GM18502 (cell line): ENCODE measurements at regions not wholly inside any gene's neighbourhood (a gene's known extent, or its start where the extent isn't known, plus 50 kb on each side); places are given as distances from the start of the nearest gene placed in this dataset.

ENCODE experiments used
- ATAC-seq: cut with Tn5 transposase; IDR thresholded peaks from one replicate; pipeline ENCODE4 v1.9.1; 2021; ENCODE audit warnings: mild to moderate bottlenecking; ENCODE audit not compliant: unreplicated experiment, poor library complexity

DNA sequence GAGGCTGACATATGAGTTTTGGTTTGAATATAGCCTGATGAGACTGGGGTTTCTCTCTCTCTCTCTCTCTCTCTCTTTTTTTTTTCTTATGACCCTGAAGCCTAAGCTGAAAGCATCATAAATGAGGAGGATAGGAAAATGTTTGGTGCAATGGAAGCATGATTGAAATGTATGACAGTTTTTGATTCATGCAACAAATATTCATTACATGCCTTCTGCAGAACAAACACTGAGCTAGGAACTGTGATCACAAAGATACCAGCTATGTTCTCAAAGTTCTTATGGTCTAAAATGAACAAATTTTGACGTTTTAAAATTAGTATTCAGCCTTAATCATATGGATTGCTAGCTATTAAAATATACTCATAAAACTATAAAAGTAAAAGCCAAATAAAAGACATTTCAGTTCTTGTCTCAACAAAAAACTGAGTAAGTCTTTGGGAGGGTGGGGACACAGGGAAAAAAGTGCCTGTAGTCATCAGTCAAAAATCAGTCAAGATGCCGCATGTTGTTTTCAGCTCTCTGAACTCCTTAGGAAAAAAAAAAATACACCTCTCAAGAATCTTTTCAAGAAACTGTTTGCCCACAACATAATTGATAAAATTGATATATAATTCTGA lies 57.2 kb downstream of the NKX6-1 start:
- no peak for ATAC-seq

DNA sequence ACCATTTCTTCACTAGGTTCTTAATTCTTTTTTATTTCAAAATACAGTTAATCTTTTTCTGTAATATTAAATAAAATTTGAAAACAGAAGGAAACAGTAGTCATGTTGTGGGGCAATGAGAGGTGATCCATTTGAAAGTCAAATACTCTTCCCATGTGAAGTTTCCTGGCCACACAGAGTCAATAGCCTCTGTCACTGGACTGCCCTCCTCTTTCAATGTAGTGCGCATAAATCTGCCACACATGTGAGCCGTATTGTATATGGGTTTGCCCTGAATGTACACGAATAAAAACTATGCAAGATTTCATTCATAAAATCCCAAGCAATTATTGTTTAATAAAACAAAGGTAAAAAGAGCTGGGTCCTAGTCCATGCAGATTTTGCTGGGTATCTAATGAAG lies 59.1 kb downstream of the NKX6-1 start:
- no peak for ATAC-seq

DNA sequence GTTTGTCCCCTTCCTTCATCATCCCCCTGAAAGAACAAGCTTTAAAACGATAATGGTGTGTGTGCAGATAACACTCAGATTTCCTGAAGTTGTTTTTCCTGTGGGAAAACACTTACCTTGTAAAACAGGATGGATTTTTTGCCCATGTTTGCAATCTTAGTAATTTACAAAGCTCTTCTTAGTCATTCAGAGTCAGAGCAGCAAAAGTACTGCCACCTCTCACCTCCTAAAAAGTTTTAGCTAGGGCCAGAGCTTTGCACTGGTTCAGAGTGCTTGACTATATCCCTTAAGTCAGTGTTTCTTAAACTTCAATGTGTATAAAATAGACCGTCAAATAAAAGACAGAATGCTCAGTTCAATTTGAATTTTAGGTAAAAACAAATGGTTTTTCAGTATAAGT lies 62.3 kb downstream of the NKX6-1 start:
- no peak for ATAC-seq

DNA sequence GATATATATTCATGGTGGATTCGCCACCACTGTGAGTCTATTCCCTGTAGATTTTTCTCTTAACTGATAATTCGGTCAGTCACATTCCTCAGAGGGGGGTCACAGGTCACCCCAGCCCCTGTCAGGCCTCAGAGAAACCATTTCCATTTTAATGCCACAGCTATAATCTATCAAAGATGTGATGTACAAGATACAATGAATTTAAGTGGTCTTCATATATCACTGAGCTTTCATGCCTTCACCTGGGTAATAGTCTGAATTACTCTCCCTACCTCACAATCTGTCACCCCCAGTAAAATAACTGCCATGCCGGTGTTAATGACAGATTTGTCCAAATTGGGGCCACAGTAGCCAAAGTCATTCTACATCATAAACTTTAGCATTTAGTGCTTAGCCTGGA lies 64.7 kb downstream of the NKX6-1 start:
- ATAC-seq: no peak

DNA sequence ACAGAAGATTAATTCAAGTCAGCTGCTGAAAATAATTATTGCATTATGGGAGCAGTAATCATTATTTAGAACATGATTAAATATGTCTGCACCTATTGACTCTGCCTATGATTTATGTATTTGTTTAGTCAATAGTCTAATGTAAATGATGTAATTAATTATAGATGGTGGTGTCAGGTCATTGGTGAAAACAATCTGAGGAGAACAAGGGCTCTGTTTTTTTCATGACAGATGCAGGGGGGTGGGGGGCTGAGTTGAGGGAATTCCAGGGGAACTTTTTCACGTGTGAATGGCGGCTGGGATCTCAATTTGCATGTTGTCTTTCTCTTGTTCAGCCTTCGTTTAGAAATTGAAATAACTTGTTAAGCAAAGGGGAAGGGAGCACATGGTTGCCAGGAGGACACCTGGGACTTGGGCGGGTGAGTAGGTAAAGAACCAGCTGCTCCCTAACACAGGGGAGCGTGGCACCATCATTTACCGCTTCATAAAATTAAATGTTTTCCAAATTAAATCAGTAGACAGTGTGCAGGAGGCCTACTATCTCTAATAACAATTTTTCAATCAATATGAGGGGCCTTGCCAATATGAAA lies 65.4 kb downstream of the NKX6-1 start:
- no peak for ATAC-seq

DNA sequence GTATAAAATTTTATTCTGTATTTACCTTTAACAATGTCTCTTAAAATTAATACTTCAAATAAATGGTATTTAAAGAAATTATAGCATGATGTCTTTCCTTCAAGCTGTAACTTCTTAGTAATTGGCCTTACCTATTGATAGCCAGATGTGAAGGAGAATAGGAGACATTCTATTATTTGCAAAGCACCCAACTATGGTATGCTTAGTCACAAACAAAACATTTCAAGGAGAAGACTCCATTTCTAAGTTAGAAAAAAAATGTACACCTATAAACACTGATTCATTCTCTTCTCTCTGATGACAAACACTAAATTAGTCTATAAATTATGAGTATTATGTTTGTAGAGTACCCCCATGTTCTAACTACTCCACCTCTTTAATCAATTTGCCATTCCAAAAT lies 66.4 kb downstream of the NKX6-1 start:
- ATAC-seq: no peak

DNA sequence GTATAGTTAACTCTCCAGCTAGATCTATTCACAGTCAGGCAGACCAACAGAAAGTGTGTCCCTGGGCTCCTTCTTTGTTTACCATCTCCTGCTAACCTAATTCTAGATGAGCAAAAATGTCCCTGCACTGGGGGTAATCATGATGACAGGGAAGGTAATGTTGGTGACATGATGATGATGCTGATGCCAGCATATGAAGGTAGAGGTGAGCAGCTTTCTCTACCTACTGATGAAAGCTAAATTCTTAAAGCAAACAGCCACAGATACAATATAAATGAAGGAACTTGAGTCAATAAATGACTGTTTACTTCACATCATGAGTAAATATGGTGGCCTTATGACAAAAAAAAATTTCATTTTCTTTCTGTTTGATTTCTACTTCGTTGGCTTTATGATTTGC lies 78.5 kb downstream of the NKX6-1 start:
- no peak for ATAC-seq

DNA sequence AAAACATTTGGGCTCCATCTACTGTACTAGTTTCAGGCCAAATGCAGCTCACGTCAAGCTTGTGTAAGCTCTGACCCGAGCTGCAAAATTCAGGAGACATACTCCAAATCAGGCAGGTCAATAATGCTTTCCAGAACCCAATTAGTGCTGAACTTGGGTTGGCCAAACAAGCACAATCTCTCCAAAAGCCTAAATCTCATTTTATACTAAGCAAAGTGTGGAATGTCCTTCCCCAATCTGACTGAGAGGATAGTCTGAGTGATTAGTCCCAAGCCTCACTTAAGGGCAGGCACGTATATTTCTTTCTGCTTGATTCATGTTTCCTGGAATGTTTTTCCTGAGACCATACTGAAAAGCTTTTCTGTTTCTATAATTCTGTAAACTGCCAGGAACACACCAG lies 79.9 kb downstream of the NKX6-1 start:
- ATAC-seq: no peak

DNA sequence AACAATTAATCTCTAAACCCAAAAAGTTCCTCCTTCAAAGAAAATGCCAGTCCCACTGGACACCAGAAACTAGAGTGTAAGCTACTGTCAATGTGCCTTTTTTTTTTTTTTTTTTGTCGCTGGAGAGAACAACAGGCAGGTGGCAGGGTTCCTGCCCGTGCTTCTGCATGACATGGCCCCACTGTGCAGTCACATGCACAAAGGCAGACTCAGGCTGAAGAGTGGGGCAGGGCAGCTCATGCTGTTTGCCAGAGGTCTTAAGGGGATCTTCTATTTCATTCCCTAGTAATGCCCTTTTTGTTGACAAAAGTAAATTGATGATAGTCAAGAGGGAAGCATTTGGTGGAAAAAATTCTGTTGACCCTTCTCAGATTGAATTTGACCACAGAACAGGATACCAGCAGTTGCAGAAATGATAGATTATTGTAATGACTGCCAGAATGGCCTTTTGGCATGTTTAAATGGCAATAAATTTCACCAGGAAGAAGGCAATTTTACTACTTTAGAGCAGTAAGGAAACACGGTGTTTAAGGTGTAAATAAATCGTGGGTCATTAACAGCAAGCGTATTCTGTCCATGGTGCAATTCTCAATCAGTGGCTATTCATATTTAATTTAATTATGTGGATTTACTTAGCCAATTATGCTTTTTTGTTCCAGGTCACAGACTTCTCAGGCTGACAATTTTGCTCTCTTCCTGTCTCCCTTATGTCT lies 80.9 kb downstream of the NKX6-1 start:
- no peak for ATAC-seq

DNA sequence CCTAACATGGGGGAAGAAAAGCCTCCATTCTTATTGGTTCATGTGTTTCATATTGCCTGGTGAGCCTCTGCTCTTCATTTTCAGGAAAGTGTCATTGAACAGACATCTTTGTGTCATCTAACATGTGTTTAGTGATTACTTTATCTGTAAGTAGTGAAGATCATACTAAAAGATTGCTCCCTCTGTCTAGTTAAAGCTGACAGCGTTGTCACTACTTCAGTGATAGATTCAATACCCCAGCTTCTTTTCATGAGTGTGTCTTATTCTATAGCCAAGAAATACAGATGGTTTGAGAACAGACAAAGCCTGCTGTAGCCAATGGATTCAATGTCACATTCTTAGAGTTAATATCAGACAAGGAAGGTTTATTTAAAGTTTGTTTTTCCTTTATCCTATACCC lies 85.1 kb downstream of the NKX6-1 start:
- no peak for ATAC-seq

DNA sequence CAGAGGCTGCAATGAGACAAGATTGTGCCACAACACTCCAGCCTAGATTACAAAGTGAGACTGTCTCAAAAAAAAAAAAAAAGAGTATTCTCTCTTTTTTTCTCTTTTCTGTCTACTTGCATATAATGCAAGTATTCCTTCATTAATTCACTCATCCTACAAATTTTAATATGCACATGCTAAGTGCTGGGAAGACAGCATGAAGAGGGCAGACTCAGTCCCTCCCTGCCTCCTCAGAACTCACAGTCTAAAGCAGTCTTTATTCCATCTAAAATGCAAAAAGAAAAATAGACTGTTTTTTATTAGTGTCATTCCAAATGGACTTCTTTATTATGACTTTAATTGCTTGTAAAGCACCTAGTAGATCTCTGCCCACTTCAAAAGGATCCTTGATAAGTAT lies 85.6 kb downstream of the NKX6-1 start:
- no peak for ATAC-seq

DNA sequence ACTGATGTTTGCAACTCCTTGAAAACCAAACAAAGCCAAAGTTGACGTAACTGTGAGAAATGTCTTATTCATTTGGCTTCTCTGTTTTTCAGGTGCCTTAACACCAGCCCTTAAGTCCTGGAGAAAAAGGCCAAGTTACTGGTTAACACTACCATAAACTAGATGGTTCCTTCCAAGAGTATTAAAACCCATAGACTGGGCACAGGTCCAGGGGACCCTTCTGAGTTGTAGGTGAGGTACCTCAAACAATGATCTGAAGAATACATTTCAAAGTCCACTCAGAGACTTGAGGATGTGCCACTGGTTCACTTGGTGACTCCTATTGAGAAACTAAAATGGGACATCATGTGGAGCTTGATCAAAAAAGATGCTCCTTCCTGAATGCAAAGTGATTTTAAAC lies 87.0 kb downstream of the NKX6-1 start:
- ATAC-seq: no peak

DNA sequence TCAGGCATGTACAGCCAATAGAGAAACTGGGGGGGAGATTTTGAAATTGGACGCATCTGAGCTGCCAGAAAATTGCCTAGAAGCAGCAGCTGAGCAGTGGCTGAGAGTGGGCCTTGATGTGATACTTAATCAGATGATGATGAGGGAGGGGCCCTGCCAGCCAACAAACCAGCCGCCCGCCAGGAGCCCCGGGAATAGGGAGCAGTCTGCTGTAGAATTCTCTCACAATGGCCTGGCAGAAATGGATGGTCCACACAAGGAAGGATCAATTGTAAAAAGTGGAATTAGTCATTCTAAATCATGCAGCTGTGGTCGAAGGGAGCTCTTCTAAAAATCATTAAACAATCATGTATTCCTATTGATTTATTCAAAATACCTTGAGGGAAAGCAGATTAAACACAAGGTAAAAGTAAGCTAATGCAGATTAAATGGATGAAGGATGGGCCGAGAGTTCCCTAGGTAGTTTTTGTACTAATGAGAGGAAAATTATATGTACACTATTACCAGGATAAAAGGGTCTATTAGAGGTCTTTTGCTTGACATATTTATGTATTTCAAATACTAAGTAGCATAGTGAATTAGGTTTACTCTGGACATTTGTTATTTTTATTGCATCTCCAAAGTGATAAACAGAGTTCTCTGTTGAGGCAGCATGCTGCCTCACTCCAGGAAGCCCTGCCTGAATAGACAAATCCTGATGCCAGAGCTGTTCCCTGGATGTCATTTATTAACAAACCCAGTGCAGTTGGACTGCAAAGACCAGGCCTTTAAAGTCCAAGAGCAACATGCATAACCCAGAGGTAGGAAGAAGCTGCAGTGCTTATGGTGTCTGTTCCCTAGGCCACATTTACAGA lies 91.3 kb downstream of the NKX6-1 start:
- no peak for ATAC-seq

DNA sequence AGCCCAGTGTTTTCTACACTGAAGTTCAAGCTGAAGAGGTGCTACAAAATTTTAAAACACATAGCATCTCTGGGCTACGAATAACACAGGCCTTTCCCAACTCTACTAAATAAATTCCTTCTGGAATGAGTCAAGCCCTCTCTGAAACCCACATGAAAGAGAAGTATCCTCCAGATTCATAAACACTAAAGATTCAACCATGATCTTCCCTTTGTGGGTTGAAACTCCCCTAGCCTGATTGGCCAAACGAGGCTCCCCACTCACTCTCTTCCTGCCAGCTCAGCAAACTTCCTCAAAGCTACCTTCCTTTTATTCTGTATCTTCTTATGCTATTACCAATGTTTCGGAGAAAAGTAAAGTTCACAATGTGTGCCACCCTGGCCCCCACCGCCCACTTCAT lies 95.4 kb downstream of the NKX6-1 start:
- ATAC-seq: no peak

DNA sequence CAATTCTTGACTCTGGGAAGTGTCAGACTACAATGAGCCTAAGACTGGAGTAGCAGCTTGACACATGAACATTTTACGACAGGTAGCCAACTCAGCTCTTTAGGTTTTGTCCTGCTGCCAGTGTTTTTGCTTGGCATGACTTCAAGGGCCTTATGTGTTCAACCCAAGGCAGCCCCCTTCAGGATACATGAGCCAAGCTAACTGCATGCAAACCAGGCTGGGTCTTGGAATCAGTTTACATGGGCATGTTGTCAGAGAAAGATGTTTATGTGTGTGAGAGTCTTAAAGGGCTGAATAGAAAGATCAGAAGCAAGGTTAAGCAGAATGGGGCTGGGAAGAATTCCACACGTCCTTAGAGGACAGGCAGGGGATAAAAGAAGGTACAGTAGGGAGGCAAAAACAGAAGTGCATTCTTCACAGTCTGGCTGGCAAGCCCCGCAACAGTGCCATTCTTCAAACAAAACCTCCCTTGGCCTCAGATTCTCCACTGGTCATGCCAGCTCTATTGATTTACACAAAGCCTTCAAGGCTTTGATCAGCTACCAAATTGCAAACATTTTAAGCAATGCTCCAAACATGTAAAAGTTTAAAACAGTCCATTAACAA lies 97.3 kb downstream of the NKX6-1 start:
- no peak for ATAC-seq

DNA sequence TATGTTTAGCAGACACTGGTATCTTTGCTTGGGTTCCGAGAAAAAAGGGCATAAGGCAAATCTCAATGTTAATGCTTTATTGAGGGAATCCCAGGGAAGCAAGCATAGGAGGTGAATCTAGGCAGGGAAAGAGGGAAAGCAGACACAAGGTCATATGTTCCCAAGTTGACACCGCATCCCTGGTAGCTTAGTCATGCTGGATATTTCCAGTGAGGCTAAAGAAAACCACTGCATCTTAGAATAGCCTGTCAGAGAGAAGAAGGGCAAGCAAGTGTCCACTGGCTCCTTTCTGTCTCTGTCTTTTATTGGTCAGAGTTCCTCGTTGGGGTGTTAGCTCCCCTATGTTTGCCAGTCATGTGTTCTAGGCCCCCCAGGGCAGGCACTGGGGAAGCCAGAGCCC lies 104.7 kb downstream of the NKX6-1 start:
- no peak for ATAC-seq

DNA sequence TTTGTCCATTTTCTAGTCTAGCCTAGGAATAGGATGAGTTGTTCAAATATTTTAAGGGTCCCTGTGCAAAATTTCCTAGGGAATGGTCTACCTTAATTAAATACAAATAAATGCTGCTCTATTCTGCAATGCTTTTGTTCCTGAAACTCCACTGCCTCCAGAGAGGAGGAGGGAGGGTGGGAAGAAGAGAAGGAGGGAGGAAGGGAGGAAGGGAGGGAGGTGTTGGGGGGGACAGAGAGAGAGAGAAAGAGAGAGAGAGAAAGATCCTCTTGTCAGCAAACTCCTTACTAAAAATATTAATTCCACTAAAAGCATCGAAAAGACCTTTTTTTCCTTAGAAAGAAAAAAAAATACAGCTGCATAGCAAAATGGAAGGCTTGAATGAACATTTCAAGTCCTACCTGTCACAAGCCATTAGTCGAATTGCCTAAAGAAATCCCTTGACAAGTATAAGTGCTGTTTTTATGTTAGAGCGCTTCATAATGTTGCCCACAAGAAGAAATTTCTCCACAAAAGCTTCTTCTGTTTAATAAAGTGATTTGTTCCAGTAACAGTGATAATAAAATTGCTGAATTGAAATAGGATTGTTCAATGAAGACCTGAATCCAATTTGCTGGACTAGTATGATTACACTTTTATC lies 106.0 kb downstream of the NKX6-1 start:
- no peak for ATAC-seq

DNA sequence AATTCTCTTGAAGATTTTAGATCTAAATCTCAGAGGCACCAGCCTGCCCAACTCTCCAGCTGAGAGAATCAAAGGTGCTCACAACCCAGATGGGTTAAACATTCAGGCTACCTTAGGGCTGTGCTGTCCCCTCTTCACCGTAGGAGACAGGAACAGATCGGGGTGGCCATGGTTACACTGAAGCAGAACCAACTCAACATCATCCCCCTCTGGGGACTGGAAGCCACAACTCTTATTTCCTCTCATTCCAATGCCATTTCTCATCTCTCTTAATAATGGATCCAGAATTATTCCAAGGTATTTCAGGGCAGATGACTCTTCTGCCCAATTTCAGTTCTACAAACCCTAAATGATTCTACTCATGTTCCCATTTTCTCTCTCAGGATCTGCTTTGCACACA lies 109.7 kb downstream of the NKX6-1 start:
- no peak for ATAC-seq

DNA sequence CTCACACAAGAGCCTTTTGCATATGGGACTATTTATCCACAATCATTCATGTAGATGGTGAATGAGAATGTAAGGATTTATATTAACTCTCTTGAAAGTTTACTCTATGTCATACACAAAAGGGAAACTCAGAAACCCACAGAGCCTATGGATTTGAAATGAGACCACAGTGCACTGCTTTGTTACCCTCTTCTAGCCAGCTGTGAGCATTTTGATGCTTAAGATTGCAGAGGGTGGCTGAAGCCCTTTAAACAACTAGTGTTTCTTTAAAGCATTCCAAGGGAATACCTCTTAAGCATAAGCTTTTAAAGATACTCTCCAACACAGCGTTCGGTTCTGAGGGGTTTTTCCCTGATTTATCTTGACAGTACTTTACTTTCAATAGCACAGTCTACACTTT lies 113.9 kb downstream of the NKX6-1 start:
- no peak for ATAC-seq

DNA sequence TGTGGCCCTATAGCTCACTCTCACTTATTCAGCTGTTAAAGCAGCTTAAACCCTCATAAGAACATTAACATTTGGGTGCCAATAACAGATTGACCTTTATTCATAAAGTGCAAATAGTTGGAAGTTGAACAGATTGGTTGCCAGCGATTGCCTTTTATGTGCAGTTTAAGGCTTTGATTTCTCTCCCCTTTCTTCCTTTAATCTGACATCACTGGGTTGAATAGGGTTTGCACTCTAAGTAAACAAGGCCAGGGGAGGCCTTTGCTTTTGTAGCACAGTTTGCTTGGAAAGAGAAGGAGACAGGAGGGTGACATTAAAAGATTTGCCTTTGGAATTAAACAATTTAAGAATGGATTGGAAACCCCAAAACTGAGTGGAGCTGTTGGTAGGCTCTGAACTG lies 114.3 kb downstream of the NKX6-1 start:
- no peak for ATAC-seq
